Muscle layer of duodenum (tissue), 2 donors: ENCODE measurements at regions not wholly inside any gene's neighbourhood (a gene's known extent, or its start where the extent isn't known, plus 50 kb on each side); places are given as distances from the start of the nearest gene placed in this dataset.

ENCODE experiments used
- H3K27ac ChIP-seq: one replicate; pipeline ENCODE4 v1.7.0; 2013; ENCODE audit warnings: mild to moderate bottlenecking, low read length
- H3K27me3 ChIP-seq: one replicate; pipeline ENCODE4 v1.7.0; 2013; ENCODE audit warnings: low read depth, mild to moderate bottlenecking, control low read depth, low read length
- H3K36me3 ChIP-seq, 2 donors: one replicate each; pipeline ENCODE4 v1.7.0; 2013; ENCODE audit warnings: low read length in 2 of 2, control low read depth in 1 of 2, mild to moderate bottlenecking in 1 of 2; ENCODE audit not compliant: insufficient read depth in 2 of 2, control insufficient read depth in 1 of 2
- H3K4me1 ChIP-seq, 2 donors: one replicate each; pipeline ENCODE4 v1.7.0; 2013; ENCODE audit warnings: low read length in 2 of 2, mild to moderate bottlenecking in 2 of 2, control low read depth in 1 of 2, moderate library complexity in 1 of 2; ENCODE audit not compliant: insufficient read depth in 2 of 2, control insufficient read depth in 1 of 2
- H3K4me3 ChIP-seq, 2 donors: one replicate each; pipeline ENCODE4 v1.7.0; 2013; ENCODE audit warnings: low read length in 2 of 2, low read depth in 1 of 2, mild to moderate bottlenecking in 1 of 2
- H3K9me3 ChIP-seq, 2 donors: one replicate each; pipeline ENCODE4 v1.7.0; 2013; ENCODE audit warnings: low read length in 2 of 2, control low read depth in 1 of 2, mild to moderate bottlenecking in 1 of 2; ENCODE audit not compliant: control insufficient read depth in 1 of 2
- donor health status: healthy.

DNA sequence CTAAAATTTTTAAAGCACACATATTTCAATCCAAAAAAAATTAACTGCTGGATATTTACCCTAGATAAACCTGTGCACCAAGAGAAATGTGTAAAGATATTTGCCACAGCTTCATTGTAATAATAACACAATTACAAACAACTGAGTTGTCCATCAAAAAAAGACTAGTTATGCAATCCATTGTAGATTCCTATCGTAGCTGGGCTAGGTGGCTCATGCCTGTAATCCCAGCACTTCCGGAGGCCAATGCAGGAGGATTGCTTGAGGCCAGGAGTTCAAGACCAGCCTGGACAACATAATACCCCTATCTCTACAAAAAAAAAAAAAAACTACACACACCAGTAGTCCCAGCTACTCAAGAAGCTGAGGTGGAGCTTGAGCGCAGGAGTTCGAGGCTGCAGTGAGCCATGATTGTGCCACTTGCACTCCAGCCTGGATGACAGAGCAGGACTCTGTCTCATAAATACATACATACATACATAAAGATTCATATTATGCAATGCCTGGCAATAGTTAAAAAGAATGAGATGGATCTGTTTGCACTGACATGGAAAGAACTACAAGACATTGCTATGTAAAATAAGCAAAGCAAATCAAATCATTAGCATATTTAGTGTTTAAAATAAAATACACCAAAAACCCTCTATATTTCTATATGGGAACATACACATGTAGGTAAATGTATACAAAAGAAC, 56.5 kb upstream of the CCDC28A start:
- Histone ChIP-seq H3K36me3 (no peaks in the 10 kb centered on the region), H3K9me3 (peaks cover 7 to 11% of the 10 kb centered on the region in 2 donors), H3K4me3 (no peak overlapping the region), H3K27me3 (no peaks in the 10 kb centered on the region), H3K4me1 (no peaks in the 10 kb centered on the region), H3K27ac (no peak overlapping the region)

DNA sequence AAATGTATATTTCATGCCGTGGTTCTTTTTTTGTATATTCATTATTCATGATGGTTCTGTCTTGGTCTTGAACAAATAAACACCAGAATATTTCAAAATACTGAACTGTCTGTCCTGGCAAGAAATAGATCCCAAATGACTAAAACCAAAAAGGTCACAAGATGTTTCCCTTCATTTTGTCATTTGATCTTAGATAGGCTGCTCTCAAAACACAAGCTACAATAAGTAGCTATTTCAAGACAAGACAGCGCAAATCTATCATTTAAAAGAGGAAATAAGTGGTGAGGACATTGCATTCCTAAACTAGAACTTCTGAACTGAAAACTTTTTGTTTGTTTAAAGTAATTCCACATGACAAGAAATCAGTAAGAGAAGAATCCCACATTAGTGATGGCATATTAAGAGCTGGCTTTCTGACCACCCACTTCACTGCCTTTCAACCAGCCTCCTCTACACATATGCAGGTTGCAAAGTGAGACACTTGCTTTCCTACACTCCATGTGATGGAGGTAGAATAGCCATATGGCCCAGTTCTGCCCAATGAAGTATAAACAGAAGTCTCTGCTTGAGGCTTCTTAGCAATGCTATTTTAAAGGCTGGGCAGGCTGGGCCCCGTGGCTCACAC, 54.4 kb upstream of the CCDC28A start:
- Histone ChIP-seq H3K27ac (no peak overlapping the region), H3K4me1 (no peaks in the 10 kb centered on the region)

DNA sequence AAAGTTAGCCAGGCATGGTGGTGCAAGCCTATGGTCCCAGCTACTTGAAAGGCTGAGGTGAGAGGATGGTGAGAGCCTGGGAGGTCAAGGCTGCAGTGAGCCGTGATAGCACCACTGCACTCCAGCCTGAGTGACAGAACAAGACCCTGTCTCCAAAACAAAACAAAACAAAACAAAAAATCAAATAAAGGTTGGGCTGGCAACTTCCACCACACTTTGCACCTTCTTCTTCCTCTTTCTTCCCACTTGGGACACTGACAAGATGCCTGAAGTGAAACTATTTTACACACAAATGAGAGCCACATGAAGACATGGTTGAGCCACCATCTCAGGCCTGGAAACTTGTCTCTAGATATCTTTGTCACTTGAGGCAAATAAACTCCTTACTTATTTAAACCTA, 53.8 kb upstream of the CCDC28A start:
- Histone ChIP-seq H3K27ac (no peak overlapping the region), H3K27me3 (no peaks in the 10 kb centered on the region), H3K4me3 (no peak overlapping the region), H3K4me1 (no peaks in the 10 kb centered on the region), H3K36me3 (no peaks in the 10 kb centered on the region), H3K9me3 (no peaks in the 10 kb centered on the region)

More for the DNA sequence above, 54.4 kb upstream of the CCDC28A start:
- H3K4me3 ChIP-seq = no peak overlapping the region
- H3K27me3 ChIP-seq = no peaks in the 10 kb centered on the region
- H3K9me3 ChIP-seq = peaks cover 4 to 5% of the 10 kb centered on the region in 2 donors
- H3K36me3 ChIP-seq = no peaks in the 10 kb centered on the region

DNA sequence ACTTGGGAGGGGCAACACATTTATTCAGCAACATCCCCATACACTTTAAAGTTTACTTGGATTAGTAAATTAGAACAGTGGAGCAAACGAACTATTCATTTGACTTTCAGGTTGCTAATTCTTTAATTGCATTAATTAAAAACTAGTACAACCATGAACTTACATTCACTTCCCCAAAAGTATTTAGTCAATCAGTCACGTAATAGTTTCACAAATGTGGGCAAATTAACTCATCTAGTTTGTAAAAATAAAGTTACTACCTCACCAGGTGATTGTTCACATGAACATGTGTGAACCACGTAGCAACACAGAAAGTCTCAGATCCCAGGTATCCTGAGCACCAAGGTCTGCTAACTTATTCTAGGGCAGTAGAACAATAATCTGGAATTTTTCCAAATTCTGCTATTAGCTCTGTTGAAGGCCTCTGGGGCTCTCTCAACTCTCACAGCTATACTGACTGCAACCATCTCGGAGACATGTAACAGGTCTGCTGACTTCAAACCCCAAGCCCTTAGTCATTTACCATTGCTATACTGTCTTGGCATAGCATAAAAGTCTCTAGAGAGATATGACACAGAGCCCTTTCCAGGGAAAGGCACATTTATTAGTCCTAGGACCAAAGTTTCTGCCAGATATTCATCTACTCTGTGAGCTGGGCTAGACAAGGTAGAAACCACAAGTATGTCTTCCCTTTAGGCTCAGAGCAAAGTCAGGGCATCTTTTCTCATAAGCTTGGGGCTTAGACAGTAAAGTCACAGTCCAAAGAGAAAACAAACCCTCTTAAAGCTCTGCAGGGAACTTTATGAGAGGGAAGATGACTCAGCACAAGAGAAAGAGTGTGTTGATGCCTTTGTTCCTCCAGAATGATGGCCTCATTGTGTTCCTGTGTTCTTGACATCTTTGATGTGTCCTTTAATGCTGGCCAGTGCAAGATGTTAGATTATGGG, 50.9 kb upstream of the CCDC28A start:
- no peaks in the 10 kb centered on the region for H3K4me1 ChIP-seq
- no peak overlapping the region for H3K4me3 ChIP-seq
- H3K27me3 ChIP-seq = no peaks in the 10 kb centered on the region
- no peaks in the 10 kb centered on the region for H3K9me3 ChIP-seq
- no peaks in the 10 kb centered on the region for H3K36me3 ChIP-seq
- no peak overlapping the region for H3K27ac ChIP-seq
